Endothelial cell of umbilical vein (primary cell): ENCODE measurements at regions not wholly inside any gene's neighbourhood (a gene's known extent, or its start where the extent isn't known, plus 50 kb on each side); places are given as distances from the start of the nearest gene placed in this dataset.

Experiments used
- EZH2 ChIP-seq: IDR thresholded peaks from 2 replicates; pipeline ENCODE4 v1.6.1; 2012; ENCODE audit warnings: borderline replicate concordance, low read depth, mild to moderate bottlenecking, moderate library complexity, low read length, inconsistent platforms; ENCODE audit not compliant: severe bottlenecking
- POLR2A ChIP-seq: IDR thresholded peaks from 2 replicates; pipeline ENCODE4 v1.6.1; 2012; ENCODE audit warnings: low read depth, mild to moderate bottlenecking, control low read depth, low read length
- POLR2AphosphoS5 ChIP-seq: IDR thresholded peaks from 2 replicates; pipeline ENCODE4 v1.6.1; 2012; ENCODE audit warnings: low read depth, mild to moderate bottlenecking, control low read depth, low read length, moderate library complexity; ENCODE audit not compliant: insufficient read depth
- TF ChIP-seq, protein P1 (sequence below), 2 donors: IDR thresholded peaks; 1 replicate in 1 of 2; 2 replicates in 1 of 2; pipeline ENCODE4 v1.5.1; 2011; ENCODE audit warnings: low read length in 2 of 2, mild to moderate bottlenecking in 2 of 2, moderate library complexity in 2 of 2, control low read depth in 1 of 2, inconsistent platforms in 1 of 2, low read depth in 1 of 2; ENCODE audit not compliant: insufficient read depth in 1 of 2; ENCODE audit errors: extremely low read depth in 1 of 2
- TF ChIP-seq, protein P2 (sequence below): IDR thresholded peaks from 2 replicates; pipeline ENCODE4 v1.6.1; 2011; ENCODE audit not compliant: insufficient read depth, insufficient read length

DNA sequence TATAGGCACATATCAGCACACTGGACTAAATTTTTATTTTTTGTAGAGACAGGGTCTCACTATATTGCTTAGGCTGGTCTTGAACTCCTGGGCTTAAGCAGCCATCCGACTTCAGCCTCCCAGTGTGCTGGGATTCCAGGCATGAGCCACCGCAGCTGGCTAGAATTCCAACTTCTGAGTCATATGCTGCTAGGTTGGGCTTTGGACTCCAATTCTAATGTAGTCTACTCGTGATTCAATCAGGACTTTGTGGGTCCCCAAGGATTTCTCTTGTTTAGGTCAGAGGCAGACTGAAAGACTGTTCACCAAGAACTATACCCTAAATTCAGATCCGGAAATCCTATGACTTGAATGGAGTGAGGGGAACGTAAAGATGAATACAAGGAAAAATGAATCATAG lies 68.2 kb upstream of the CHD1 start:
- TF ChIP-seq, protein P1, sequence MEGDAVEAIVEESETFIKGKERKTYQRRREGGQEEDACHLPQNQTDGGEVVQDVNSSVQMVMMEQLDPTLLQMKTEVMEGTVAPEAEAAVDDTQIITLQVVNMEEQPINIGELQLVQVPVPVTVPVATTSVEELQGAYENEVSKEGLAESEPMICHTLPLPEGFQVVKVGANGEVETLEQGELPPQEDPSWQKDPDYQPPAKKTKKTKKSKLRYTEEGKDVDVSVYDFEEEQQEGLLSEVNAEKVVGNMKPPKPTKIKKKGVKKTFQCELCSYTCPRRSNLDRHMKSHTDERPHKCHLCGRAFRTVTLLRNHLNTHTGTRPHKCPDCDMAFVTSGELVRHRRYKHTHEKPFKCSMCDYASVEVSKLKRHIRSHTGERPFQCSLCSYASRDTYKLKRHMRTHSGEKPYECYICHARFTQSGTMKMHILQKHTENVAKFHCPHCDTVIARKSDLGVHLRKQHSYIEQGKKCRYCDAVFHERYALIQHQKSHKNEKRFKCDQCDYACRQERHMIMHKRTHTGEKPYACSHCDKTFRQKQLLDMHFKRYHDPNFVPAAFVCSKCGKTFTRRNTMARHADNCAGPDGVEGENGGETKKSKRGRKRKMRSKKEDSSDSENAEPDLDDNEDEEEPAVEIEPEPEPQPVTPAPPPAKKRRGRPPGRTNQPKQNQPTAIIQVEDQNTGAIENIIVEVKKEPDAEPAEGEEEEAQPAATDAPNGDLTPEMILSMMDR (IDR thresholded peaks at IDR 0.05; ENCODE audit: extremely low read depth in 1 of 2, insufficient read depth in 1 of 2, low read depth in 1 of 2, low read length in 2 of 2): no peak
- no peak for TF ChIP-seq EZH2
- TF ChIP-seq POLR2A: no peak
- TF ChIP-seq, protein P2, sequence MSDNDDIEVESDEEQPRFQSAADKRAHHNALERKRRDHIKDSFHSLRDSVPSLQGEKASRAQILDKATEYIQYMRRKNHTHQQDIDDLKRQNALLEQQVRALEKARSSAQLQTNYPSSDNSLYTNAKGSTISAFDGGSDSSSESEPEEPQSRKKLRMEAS: no peak
- no peak for TF ChIP-seq POLR2AphosphoS5
